Omental fat pad (tissue), 3 donors: ENCODE measurements at regions not wholly inside any gene's neighbourhood (a gene's known extent, or its start where the extent isn't known, plus 50 kb on each side); places are given as distances from the start of the nearest gene placed in this dataset.
A peak's percentile ranks its signal among the peaks of the same experiment; 100 is the strongest.

Experiments used
- ATAC-seq: fragments of 150-250 bp; one replicate; pipeline ENCODE4 v1.9.1; 2016; ENCODE audit warnings: mild to moderate bottlenecking, moderate library complexity; ENCODE audit not compliant: low FRiP score
- DNase-seq: peaks from one replicate; pipeline ENCODE4 v3.0.0-alpha.2; 2019; ENCODE audit warnings: low spot score
- CTCF ChIP-seq, 3 donors: fragments of 450-650 bp; IDR thresholded peaks; one replicate each; pipeline ENCODE4 v1.5.1; 2016 to 2017; ENCODE audit warnings: antibody characterized with exemption in 3 of 3, mild to moderate bottlenecking in 3 of 3, moderate library complexity in 2 of 3

- no peak for ATAC-seq
- TF ChIP-seq CTCF (IDR thresholded peaks at IDR 0.05), result no peak
Measured at GRCh38 chr12:60120199-60120598, 524.4 kb downstream of the SLC16A7 start.

GRCh38 chr12:60123557-60123956 lies 527.7 kb downstream of the SLC16A7 start:
- DNase-seq (no peak), ATAC-seq (no peak)
- no peak for TF ChIP-seq CTCF (IDR thresholded peaks at IDR 0.05)

More at GRCh38 chr12:60120199-60120598, 524.4 kb downstream of the SLC16A7 start:
- DNase-seq, result no peak

- no peak for TF ChIP-seq CTCF (IDR thresholded peaks at IDR 0.05)
- ATAC-seq, result no peak
- no peak for DNase-seq
Measured at GRCh38 chr12:60137513-60137912, 541.7 kb downstream of the SLC16A7 start.

- no peak for DNase-seq
- TF ChIP-seq CTCF (IDR thresholded peaks at IDR 0.05), result no peak
Measured at GRCh38 chr12:60138526-60138925, 542.7 kb downstream of the SLC16A7 start.

DNA sequence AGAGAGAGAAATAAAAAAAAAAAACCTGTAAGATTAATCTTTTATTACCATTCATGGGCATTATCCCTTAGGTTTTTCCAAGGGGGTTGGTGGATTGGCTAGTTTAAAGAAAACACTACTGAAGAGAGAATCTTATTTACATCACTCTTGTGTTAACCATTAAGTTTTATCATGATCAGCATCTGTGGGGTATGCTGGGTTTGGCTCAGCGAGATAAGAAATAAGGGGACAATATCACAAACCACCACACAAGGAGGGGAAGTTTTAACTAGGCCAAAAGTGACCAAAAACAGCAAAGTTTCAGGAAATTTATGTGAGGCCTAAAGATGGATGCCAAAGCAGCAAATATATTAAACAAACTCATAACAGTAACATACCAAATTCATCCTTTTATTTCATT lies 548.6 kb downstream of the SLC16A7 start:
- DNase-seq, result no peak
- no peak for TF ChIP-seq CTCF (IDR thresholded peaks at IDR 0.05)
- ATAC-seq, result no peak

More at GRCh38 chr12:60138526-60138925, 542.7 kb downstream of the SLC16A7 start:
- ATAC-seq, result no peak

DNA sequence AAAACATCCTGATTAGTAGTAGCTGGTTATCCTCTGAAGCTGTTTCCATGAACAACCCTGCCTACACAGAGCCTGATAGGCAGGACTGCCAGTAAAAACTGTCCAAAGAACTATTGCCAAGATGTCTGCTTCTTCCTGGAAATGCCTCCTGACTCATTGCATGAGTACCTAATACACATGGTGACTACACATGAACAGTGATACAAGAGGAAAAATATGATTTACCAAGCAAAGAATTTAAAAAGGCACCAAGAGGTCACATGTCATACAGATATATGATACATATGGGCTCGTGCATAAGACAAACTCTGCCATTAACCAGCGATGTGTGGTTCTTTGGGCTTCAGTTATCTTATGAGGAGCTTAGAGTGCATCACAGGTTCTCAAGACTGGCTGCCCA lies 552.3 kb downstream of the SLC16A7 start:
- ATAC-seq, result peak; percentile 90
- DNase-seq, result no peak
- TF ChIP-seq CTCF (IDR thresholded peaks at IDR 0.05), result no peak

GRCh38 chr12:60148831-60149230 lies 553.0 kb downstream of the SLC16A7 start:
- peak; percentile 71 for ATAC-seq
- DNase-seq, result no peak
- no peak for TF ChIP-seq CTCF (IDR thresholded peaks at IDR 0.05)
